Vagina (tissue), 2 donors: ENCODE measurements at regions not wholly inside any gene's neighbourhood (a gene's known extent, or its start where the extent isn't known, plus 50 kb on each side); places are given as distances from the start of the nearest gene placed in this dataset.

Experiments used
- CTCF ChIP-seq, 3 experiments: fragments of 450-650 bp in 2 of 3; fragments of 200-600 bp in 1 of 3; sonication (generic) in 1 of 3; IDR thresholded peaks; one replicate each; pipeline ENCODE4 v1.5.1; 2017 to 2019; ENCODE audit warnings: antibody characterized with exemption in 3 of 3, mild to moderate bottlenecking in 2 of 3, moderate library complexity in 2 of 3
- POLR2A ChIP-seq, 2 donors: fragments of 450-650 bp; IDR thresholded peaks; one replicate each; pipeline ENCODE4 v1.6.1; 2017; ENCODE audit warnings: antibody characterized with exemption in 2 of 2, mild to moderate bottlenecking in 2 of 2, moderate library complexity in 2 of 2
- POLR2AphosphoS5 ChIP-seq, 2 donors: sonication (generic); formaldehyde crosslinking; IDR thresholded peaks; one replicate each; pipeline ENCODE4 v1.9.0; 2017; ENCODE audit warnings: antibody characterized with exemption in 2 of 2, mild to moderate bottlenecking in 2 of 2, low read depth in 1 of 2; ENCODE audit not compliant: insufficient read depth in 1 of 2

- TF ChIP-seq CTCF (IDR thresholded peaks at IDR 0.05) = no peak
- no peak for TF ChIP-seq POLR2A (IDR thresholded peaks at IDR 0.05)
- TF ChIP-seq POLR2AphosphoS5 (IDR thresholded peaks at IDR 0.05; ENCODE audit: insufficient read depth in 1 of 2, low read depth in 1 of 2) = no peak
These were observed 52.6 kb upstream of the PTGFRN start for GRCh38 chr1:116857092-116857491.
